HFFc6 (cell line): ENCODE measurements at regions not wholly inside any gene's neighbourhood (a gene's known extent, or its start where the extent isn't known, plus 50 kb on each side); places are given as distances from the start of the nearest gene placed in this dataset.

Experiments used
- DNase-seq: peaks from one replicate; pipeline ENCODE4 v3.0.0-alpha.2; 2018
- H3K27ac Mint-ChIP-seq: 2 replicates; pipeline ENCODE4 v1.8.0; 2020; ENCODE audit warnings: mild to moderate bottlenecking, mixed read lengths
- H3K27me3 Mint-ChIP-seq: 2 replicates; pipeline ENCODE4 v1.8.0; 2021; ENCODE audit warnings: mild to moderate bottlenecking, moderate library complexity, mixed read lengths; ENCODE audit not compliant: insufficient read depth
- H3K36me3 Mint-ChIP-seq: 2 replicates; pipeline ENCODE4 v1.8.0; 2021; ENCODE audit warnings: low read depth, mixed read lengths
- H3K4me1 Mint-ChIP-seq: 2 replicates; pipeline ENCODE4 v1.8.0; 2020; ENCODE audit warnings: low read depth, mixed read lengths
- H3K4me3 Mint-ChIP-seq: 2 replicates; pipeline ENCODE4 v1.8.0; 2020; ENCODE audit warnings: mild to moderate bottlenecking, moderate library complexity, mixed read lengths
- H3K9me3 Mint-ChIP-seq: 2 replicates; pipeline ENCODE4 v1.8.0; 2020; ENCODE audit warnings: mild to moderate bottlenecking, mixed read lengths
- TF ChIP-seq, protein P1 (sequence below): fragments of 200-600 bp; sonication (generic); IDR thresholded peaks from 2 replicates; pipeline ENCODE4 v1.5.0; 2021; ENCODE audit warnings: antibody characterized with exemption, mild to moderate bottlenecking

DNA sequence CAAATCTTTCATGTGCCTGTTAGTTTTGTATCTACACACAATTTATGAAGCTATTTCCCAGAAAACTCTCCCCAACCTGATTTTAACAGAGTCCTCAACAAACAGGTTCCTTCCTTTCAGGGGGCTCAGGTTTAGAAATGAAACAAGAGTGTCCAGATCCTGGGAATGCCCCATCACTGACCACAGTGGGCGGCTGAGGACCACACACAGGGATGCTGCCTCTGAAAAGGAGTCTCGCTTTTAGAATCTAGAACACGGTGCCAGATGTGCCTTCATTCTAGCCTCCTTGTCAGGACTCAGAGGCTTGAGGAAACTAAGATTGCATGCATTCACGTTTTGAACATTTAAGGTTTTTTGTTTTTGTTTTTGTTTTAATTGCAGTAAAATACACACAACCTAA is 115.0 kb downstream of the FOXB1 start:
- H3K9me3 Mint-ChIP-seq = no peaks in the 10 kb centered on the region
- no peak for DNase-seq
- peaks cover 17% of the 10 kb centered on the region; the same call in 1 of the 2 replicates for H3K27me3 Mint-ChIP-seq
- no peak overlapping the region for H3K27ac Mint-ChIP-seq
- H3K4me1 Mint-ChIP-seq = no peaks in the 10 kb centered on the region
- no peaks in the 10 kb centered on the region for H3K36me3 Mint-ChIP-seq
- TF ChIP-seq, protein P1, sequence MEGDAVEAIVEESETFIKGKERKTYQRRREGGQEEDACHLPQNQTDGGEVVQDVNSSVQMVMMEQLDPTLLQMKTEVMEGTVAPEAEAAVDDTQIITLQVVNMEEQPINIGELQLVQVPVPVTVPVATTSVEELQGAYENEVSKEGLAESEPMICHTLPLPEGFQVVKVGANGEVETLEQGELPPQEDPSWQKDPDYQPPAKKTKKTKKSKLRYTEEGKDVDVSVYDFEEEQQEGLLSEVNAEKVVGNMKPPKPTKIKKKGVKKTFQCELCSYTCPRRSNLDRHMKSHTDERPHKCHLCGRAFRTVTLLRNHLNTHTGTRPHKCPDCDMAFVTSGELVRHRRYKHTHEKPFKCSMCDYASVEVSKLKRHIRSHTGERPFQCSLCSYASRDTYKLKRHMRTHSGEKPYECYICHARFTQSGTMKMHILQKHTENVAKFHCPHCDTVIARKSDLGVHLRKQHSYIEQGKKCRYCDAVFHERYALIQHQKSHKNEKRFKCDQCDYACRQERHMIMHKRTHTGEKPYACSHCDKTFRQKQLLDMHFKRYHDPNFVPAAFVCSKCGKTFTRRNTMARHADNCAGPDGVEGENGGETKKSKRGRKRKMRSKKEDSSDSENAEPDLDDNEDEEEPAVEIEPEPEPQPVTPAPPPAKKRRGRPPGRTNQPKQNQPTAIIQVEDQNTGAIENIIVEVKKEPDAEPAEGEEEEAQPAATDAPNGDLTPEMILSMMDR = no peak
- no peak overlapping the region for H3K4me3 Mint-ChIP-seq

DNA sequence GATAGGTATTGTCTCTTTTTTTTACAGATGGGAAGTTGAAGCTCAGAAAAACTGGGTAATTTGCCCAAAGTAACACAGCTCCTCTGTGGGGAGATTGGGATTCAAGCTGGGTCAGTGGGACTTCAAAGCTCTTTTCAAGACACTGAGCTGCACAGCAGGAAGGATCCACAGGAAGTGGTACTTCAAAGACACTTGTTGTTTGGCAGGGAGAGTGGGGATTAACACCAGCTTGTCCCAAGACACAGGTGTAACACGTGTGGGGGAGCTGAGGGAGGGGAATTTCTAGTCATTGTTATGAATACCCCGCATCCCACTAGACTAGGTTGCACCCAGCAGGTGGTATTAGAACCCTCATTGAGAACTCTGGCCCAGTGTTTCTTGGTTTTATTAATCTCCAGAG is 116.0 kb downstream of the FOXB1 start:
- TF ChIP-seq, protein P1 = no peak
- Mint-ChIP-seq H3K4me1 (no peaks in the 10 kb centered on the region), H3K27me3 (peaks cover 17% of the 10 kb centered on the region; the same call in 1 of the 2 replicates), H3K36me3 (no peaks in the 10 kb centered on the region), H3K27ac (no peak overlapping the region), H3K4me3 (no peak overlapping the region), H3K9me3 (no peaks in the 10 kb centered on the region)
- DNase-seq = no peak

DNA sequence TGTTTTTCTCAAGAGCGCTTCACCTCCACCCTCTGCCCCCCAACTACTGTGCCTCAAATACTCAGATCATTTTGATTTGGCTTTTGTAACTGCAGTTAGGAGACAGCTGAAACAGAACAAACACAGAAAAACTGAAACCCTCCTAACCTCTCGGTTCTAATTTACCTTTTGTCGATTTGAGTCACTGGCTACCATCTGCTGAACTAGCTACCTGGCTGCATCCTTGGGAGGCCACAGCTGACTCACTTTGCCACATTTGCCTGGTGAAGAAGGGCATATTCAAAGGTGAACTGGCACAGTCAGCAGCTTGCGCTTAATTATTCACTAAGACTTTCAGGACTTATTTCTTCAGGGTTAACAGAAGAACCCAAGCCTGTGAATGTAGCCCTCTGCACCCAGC is 117.7 kb downstream of the FOXB1 start:
- H3K27me3 Mint-ChIP-seq = peaks cover 13% of the 10 kb centered on the region
- no peaks in the 10 kb centered on the region for H3K4me1 Mint-ChIP-seq

DNA sequence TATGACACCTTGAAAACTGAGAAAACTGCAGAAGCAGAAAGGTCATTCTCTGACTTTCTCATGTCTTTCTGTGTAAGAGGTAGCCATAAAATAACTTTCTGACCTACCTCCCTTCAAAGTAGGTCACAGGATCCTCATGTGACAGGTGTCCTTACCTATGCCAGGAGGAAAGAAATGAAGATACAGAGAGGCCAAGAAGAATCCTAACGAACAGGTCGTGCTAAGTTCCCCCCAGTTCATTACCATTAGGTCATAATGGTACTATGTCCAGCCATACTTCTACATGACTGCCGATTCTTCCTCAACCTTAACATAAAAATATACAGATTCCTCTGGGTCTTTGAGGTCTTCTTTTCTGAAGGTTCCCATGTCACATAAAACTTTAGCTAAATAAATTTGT is 118.6 kb downstream of the FOXB1 start:
- TF ChIP-seq, protein P1 = no peak
- no peaks in the 10 kb centered on the region for H3K36me3 Mint-ChIP-seq
- H3K4me1 Mint-ChIP-seq = peaks cover 6% of the 10 kb centered on the region
- H3K4me3 Mint-ChIP-seq = no peak overlapping the region
- peaks cover 13% of the 10 kb centered on the region for H3K27me3 Mint-ChIP-seq
- no peaks in the 10 kb centered on the region for H3K9me3 Mint-ChIP-seq
- no peak overlapping the region for H3K27ac Mint-ChIP-seq
- DNase-seq = no peak

More for the DNA sequence above, 117.7 kb downstream of the FOXB1 start:
- no peak overlapping the region for H3K27ac Mint-ChIP-seq
- no peaks in the 10 kb centered on the region for H3K36me3 Mint-ChIP-seq
- H3K9me3 Mint-ChIP-seq = no peaks in the 10 kb centered on the region
- H3K4me3 Mint-ChIP-seq = no peak overlapping the region
- no peak for DNase-seq
- TF ChIP-seq, protein P1 = no peak

DNA sequence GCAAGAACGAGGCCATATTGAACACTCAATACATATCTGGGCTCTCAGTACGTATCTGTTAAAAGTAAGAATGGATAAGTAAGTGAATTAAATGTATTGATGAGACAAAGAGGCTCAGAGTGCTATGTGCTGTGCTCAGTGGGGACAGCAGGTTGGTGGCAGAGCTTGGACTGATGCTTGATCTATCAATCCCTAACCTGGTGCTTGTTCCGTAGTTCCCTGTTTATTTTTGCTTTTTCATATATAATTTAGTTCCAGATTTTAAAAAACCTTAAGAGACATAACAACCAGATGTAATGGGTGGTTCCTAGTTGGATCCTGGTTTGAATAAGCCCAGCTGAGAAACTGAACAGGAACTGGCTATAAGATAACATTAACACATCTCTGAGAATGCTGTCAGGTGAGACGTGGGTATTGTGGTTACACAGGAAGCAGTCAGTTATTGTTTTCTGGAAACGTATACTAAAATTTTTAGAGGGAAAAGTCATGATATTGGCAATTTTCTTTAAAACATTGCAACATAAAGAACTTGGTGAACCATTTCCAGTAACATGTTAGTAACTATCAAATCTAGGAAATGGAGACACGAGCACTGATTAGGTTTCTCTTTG is 120.5 kb downstream of the FOXB1 start:
- Mint-ChIP-seq H3K27ac (no peak overlapping the region), H3K4me1 (peaks cover 17% of the 10 kb centered on the region), H3K27me3 (peaks cover 4% of the 10 kb centered on the region), H3K4me3 (no peak overlapping the region), H3K36me3 (no peaks in the 10 kb centered on the region), H3K9me3 (no peaks in the 10 kb centered on the region)
- TF ChIP-seq, protein P1 = no peak
- DNase-seq = no peak
